K562 (cell line): ENCODE measurements at regions not wholly inside any gene's neighbourhood (a gene's known extent, or its start where the extent isn't known, plus 50 kb on each side); places are given as distances from the start of the nearest gene placed in this dataset.

Experiments used
- ATAC-seq: fragments of 200-7000 bp; cut with Tn5 transposase; 3 replicates; pipeline ENCODE4 v1.9.1; 2020; ENCODE audit warnings: moderate library complexity
- BruUV-seq: library from RNA; stranded (reverse); fragments of 400-500 nt; replicated peaks from 2 replicates; lab custom pipeline; 2021; lab: Mats Ljungman, UMichigan
- CTCF ChIA-PET: fragments of 300-600 bp; formaldehyde crosslinking; extraction: SDS; loops from one replicate; lab custom pipeline; 2021; ENCODE audit warnings: low intra/inter-chr PET ratio; lab: Yijun Ruan, JAX
- POLR2A ChIA-PET: fragments of 300-600, 350-650 bp; sonication (Branson Sonifier 250); formaldehyde crosslinking; extraction: SDS; loops from one replicate; lab custom pipeline; 2021; ENCODE audit warnings: antibody characterized with exemption, inconsistent platforms; lab: Yijun Ruan, JAX
- DNase-seq, 4 experiments: peaks; one replicate each; pipeline versions ENCODE4 v3.0.0 to v3.0.0-alpha.2; 2011 to 2018; ENCODE audit warnings: low spot score in 3 of 4, mixed read lengths in 3 of 4; ENCODE audit errors: extremely low read depth in 1 of 4
- FAIRE-seq: peaks from 2 replicates; lab custom pipeline; 2011; peaks lifted over from hg19 to GRCh38; lab: Jason Lieb, UNC
- H2AFZ ChIP-seq: 2 replicates; pipeline ENCODE4 v1.6.0; 2011; ENCODE audit warnings: low read depth, low read length, control low read depth, inconsistent platforms
- H3K27ac ChIP-seq: fragments of 200-600 bp; 3 replicates; pipeline ENCODE4 v1.8.0; 2011; ENCODE audit warnings: low read depth, mild to moderate bottlenecking, control low read depth, inconsistent platforms, low read length, moderate library complexity, mixed read lengths; ENCODE audit errors: extremely low read depth
- H3K27me3 ChIP-seq, 2 experiments: fragments of 300-600 bp in 1 of 2; 2 replicates in 1 of 2; 3 replicates in 1 of 2; pipeline versions ENCODE4 v1.6.0 to v1.8.0; 2011; ENCODE audit warnings: inconsistent platforms in 2 of 2, low read length in 2 of 2, mild to moderate bottlenecking in 1 of 2, mixed read lengths in 1 of 2, moderate library complexity in 1 of 2; ENCODE audit not compliant: control insufficient read depth in 2 of 2, insufficient read depth in 2 of 2
- H3K36me3 ChIP-seq: fragments of 300-600 bp; 3 replicates; pipeline ENCODE4 v1.8.0; 2011; ENCODE audit warnings: mild to moderate bottlenecking, low read length, inconsistent platforms; ENCODE audit not compliant: control insufficient read depth, insufficient read depth
- H3K4me1 ChIP-seq, 2 experiments: fragments of 200-600 bp in 1 of 2; replicated peaks in 1 of 2; 2 replicates in 1 of 2; 3 replicates in 1 of 2; pipeline versions ENCODE4 v1.5.1 to v1.8.0; 2011; ENCODE audit warnings: inconsistent platforms in 2 of 2, low read length in 2 of 2, mild to moderate bottlenecking in 1 of 2, mixed read lengths in 1 of 2, moderate library complexity in 1 of 2; ENCODE audit not compliant: control insufficient read depth in 2 of 2, insufficient read depth in 2 of 2
- H3K4me2 ChIP-seq: 2 replicates; pipeline ENCODE4 v1.6.1; 2011; ENCODE audit warnings: low read length, control low read depth, inconsistent platforms, mixed read lengths; ENCODE audit not compliant: insufficient read depth
- H3K4me3 ChIP-seq: fragments of 200-600 bp; sonication (generic), shearing (Covaris generic); 2 replicates; pipeline ENCODE4 v1.5.1; 2016; ENCODE audit warnings: control low read depth, inconsistent platforms
- H3K79me2 ChIP-seq: fragments of 200-600 bp; 3 replicates; pipeline ENCODE4 v1.8.0; 2011; ENCODE audit warnings: low read length, inconsistent platforms; ENCODE audit not compliant: control insufficient read depth, insufficient read depth
- H3K9ac ChIP-seq, 2 experiments: 2 replicates each; pipeline versions ENCODE4 v1.6.0 to v1.6.1; 2011; ENCODE audit warnings: low read depth in 2 of 2, low read length in 2 of 2, control low read depth in 1 of 2, inconsistent platforms in 1 of 2, mild to moderate bottlenecking in 1 of 2, mixed read lengths in 1 of 2; ENCODE audit not compliant: insufficient read depth in 1 of 2
- H3K9me1 ChIP-seq: one replicate; pipeline ENCODE4 v1.6.0; 2011; ENCODE audit warnings: inconsistent platforms, mild to moderate bottlenecking, low read length, moderate library complexity; ENCODE audit not compliant: control insufficient read depth, insufficient read depth
- H3K9me3 ChIP-seq: replicated peaks from 2 replicates; pipeline ENCODE4 v1.5.1; 2011; ENCODE audit warnings: low read depth, low read length, inconsistent platforms; ENCODE audit not compliant: control insufficient read depth, insufficient read depth
- H4K20me1 ChIP-seq: replicated peaks from 2 replicates; pipeline ENCODE4 v1.6.1; 2011; ENCODE audit warnings: low read length, inconsistent platforms, mixed read lengths; ENCODE audit not compliant: control insufficient read depth, insufficient read depth
- MAFK ChIP-seq: IDR thresholded peaks from 2 replicates; pipeline ENCODE4 v1.6.1; 2011; ENCODE audit warnings: low read length, improper control_type of control experiment
- ZNF140 ChIP-seq: fragments of 250-450 bp; sonication (Bioruptor Pico); IDR thresholded peaks from 2 replicates; pipeline ENCODE4 v1.8.0; 2021; ENCODE audit warnings: moderate library complexity, mild to moderate bottlenecking, inconsistent platforms
- WGBS: fragments of 100-300 bp; shearing (Covaris generic); methylation state at CpG from one replicate; pipeline ENCODE4 v1.1.6; 2016; ENCODE audit warnings: low coverage, mixed read lengths; ENCODE audit not compliant: insufficient coverage; ENCODE audit errors: missing lambda C conversion rate; 5-methylcytosine and 5-hydroxymethylcytosine counted together
- in situ Hi-C: fragments of 300-500 bp; cut with MboI; formaldehyde crosslinking; loops from 4 replicates; pipeline ENCODE4 v1.15.0; 2018; ENCODE audit warnings: inconsistent platforms, mixed read lengths
- intact Hi-C: fragments of 100-400 bp; cut with micrococcal nuclease; formaldehyde crosslinking; loops from 2 replicates; pipeline ENCODE4 v1.14.2; 2022
- TF ChIP-seq, protein P1 (sequence below), 2 experiments: fragments of 450-650 bp in 1 of 2; sonication (generic) in 1 of 2; formaldehyde crosslinking in 1 of 2; IDR thresholded peaks; 2 replicates each; pipeline versions ENCODE4 v1.7.1 to v1.9.0; 2016 to 2022; ENCODE audit warnings: inconsistent platforms in 1 of 2, mild to moderate bottlenecking in 1 of 2, missing genetic modification reagents in 1 of 2
- TF ChIP-seq, protein P2 (sequence below): fragments of 250-450 bp; sonication (Bioruptor Pico); IDR thresholded peaks from 2 replicates; pipeline ENCODE4 v1.8.0; 2022; ENCODE audit warnings: moderate library complexity, mild to moderate bottlenecking, inconsistent platforms
- TF ChIP-seq, protein P3 (sequence below): sonication (generic); formaldehyde crosslinking; IDR thresholded peaks from 2 replicates; pipeline ENCODE4 v1.9.0; 2022; ENCODE audit warnings: mild to moderate bottlenecking, missing genetic modification reagents
- TF ChIP-seq, protein P4 (sequence below): fragments of 450-650 bp; formaldehyde crosslinking; IDR thresholded peaks from 2 replicates; pipeline ENCODE4 v1.4.0; 2020; ENCODE audit warnings: mild to moderate bottlenecking, moderate library complexity

DNA sequence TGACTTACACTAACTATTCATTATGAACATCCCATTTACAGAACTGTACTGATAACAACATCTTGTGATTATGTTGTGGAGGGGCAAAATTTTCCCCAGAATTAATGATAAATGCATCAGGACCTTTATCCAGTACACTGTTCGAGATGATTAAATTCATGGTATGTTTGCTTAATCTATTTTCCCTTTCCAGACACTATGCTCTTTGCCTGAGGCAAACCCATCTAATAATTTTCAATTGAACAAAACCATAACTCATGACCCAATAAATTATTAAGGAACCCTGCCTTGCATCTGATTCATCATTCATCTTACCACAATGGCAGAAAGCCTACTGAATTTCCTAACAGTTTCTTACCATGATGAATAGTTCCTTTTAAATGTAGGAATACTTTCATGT, 385.0 kb downstream of the DSEL start:
- BruUV-seq, result no TSS peak
- Histone ChIP-seq H3K9me3 (no peaks in the 10 kb centered on the region), H4K20me1 (no peaks in the 10 kb centered on the region), H3K9me1 (no peaks in the 10 kb centered on the region), H3K4me1 (no peaks in the 10 kb centered on the region), H3K4me2 (no peak overlapping the region), H3K36me3 (no peaks in the 10 kb centered on the region), H3K27me3 (no peaks in the 10 kb centered on the region), H3K79me2 (no peaks in the 10 kb centered on the region), H3K4me3 (no peak overlapping the region), H3K27ac (no peak overlapping the region), H3K9ac (no peak overlapping the region), H2AFZ (no peak overlapping the region)
- WGBS, result 0% methylated on average over 1 of the region's 1 CpG
- ChIA-PET CTCF (no interaction called here), POLR2A (no interaction called here)
- intact Hi-C loops, result no loop called here
- in situ Hi-C loops, result no loop called here
- ATAC-seq (no peak), DNase-seq (no peak), FAIRE-seq (no peak)
- TF ChIP-seq, protein P1, sequence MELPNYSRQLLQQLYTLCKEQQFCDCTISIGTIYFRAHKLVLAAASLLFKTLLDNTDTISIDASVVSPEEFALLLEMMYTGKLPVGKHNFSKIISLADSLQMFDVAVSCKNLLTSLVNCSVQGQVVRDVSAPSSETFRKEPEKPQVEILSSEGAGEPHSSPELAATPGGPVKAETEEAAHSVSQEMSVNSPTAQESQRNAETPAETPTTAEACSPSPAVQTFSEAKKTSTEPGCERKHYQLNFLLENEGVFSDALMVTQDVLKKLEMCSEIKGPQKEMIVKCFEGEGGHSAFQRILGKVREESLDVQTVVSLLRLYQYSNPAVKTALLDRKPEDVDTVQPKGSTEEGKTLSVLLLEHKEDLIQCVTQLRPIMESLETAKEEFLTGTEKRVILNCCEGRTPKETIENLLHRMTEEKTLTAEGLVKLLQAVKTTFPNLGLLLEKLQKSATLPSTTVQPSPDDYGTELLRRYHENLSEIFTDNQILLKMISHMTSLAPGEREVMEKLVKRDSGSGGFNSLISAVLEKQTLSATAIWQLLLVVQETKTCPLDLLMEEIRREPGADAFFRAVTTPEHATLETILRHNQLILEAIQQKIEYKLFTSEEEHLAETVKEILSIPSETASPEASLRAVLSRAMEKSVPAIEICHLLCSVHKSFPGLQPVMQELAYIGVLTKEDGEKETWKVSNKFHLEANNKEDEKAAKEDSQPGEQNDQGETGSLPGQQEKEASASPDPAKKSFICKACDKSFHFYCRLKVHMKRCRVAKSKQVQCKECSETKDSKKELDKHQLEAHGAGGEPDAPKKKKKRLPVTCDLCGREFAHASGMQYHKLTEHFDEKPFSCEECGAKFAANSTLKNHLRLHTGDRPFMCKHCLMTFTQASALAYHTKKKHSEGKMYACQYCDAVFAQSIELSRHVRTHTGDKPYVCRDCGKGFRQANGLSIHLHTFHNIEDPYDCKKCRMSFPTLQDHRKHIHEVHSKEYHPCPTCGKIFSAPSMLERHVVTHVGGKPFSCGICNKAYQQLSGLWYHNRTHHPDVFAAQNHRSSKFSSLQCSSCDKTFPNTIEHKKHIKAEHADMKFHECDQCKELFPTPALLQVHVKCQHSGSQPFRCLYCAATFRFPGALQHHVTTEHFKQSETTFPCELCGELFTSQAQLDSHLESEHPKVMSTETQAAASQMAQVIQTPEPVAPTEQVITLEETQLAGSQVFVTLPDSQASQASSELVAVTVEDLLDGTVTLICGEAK (IDR thresholded peaks at IDR 0.05), result no peak
- TF ChIP-seq, protein P1 (CRISPR knock-in tag; IDR thresholded peaks at IDR 0.05), result no peak
- TF ChIP-seq, protein P2, sequence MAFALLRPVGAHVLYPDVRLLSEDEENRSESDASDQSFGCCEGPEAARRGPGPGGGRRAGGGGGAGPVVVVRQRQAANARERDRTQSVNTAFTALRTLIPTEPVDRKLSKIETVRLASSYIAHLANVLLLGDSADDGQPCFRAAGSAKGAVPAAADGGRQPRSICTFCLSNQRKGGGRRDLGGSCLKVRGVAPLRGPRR (CRISPR knock-in tag), result no peak
- TF ChIP-seq MAFK (no peak), ZNF140 (CRISPR knock-in tag) (no peak)
- TF ChIP-seq, protein P3, sequence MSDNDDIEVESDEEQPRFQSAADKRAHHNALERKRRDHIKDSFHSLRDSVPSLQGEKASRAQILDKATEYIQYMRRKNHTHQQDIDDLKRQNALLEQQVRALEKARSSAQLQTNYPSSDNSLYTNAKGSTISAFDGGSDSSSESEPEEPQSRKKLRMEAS (CRISPR knock-in tag), result no peak
- TF ChIP-seq, protein P4, sequence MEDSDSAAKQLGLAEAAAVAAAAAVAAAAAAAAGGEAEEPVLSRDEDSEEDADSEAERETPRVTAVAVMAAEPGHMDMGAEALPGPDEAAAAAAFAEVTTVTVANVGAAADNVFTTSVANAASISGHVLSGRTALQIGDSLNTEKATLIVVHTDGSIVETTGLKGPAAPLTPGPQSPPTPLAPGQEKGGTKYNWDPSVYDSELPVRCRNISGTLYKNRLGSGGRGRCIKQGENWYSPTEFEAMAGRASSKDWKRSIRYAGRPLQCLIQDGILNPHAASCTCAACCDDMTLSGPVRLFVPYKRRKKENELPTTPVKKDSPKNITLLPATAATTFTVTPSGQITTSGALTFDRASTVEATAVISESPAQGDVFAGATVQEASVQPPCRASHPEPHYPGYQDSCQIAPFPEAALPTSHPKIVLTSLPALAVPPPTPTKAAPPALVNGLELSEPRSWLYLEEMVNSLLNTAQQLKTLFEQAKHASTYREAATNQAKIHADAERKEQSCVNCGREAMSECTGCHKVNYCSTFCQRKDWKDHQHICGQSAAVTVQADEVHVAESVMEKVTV (CRISPR knock-in tag), result no peak
